Osteoblast (primary cell): ENCODE measurements at regions not wholly inside any gene's neighbourhood (a gene's known extent, or its start where the extent isn't known, plus 50 kb on each side); places are given as distances from the start of the nearest gene placed in this dataset.

ENCODE experiments used
- DNase-seq: peaks from one replicate; pipeline ENCODE4 v3.0.0; 2011; ENCODE audit warnings: low spot score, mixed read lengths; ENCODE audit not compliant: insufficient read length; ENCODE audit errors: missing footprints
- H2AFZ ChIP-seq: 2 replicates; pipeline ENCODE4 v1.6.0; 2011; ENCODE audit warnings: mild to moderate bottlenecking, low read length
- H3K27ac ChIP-seq: 2 replicates; pipeline ENCODE4 v1.5.1; 2011; ENCODE audit warnings: mild to moderate bottlenecking, low read depth, low read length, moderate library complexity
- H3K27me3 ChIP-seq: 2 replicates; pipeline ENCODE4 v1.6.0; 2012; ENCODE audit warnings: mild to moderate bottlenecking, control low read depth, inconsistent platforms, low read length, moderate library complexity; ENCODE audit not compliant: insufficient read depth
- H3K36me3 ChIP-seq: 2 replicates; pipeline ENCODE4 v1.5.1; 2011; ENCODE audit warnings: mild to moderate bottlenecking, low read length, control low read depth, moderate library complexity; ENCODE audit not compliant: insufficient read depth
- H3K4me1 ChIP-seq: 2 replicates; pipeline ENCODE4 v1.5.1; 2011; ENCODE audit warnings: mild to moderate bottlenecking, low read length, control low read depth, moderate library complexity; ENCODE audit not compliant: insufficient read depth
- H3K4me2 ChIP-seq: 2 replicates; pipeline ENCODE4 v1.6.0; 2011; ENCODE audit warnings: mild to moderate bottlenecking, low read length; ENCODE audit not compliant: insufficient read depth
- H3K4me3 ChIP-seq: fragments of 200-600 bp; sonication (generic); 3 replicates; pipeline ENCODE4 v1.5.1; 2012; ENCODE audit warnings: mild to moderate bottlenecking, low read length, inconsistent platforms; ENCODE audit not compliant: insufficient read depth
- H3K79me2 ChIP-seq: 2 replicates; pipeline ENCODE4 v1.6.0; 2012; ENCODE audit warnings: mild to moderate bottlenecking, low read length, control low read depth, inconsistent platforms; ENCODE audit not compliant: insufficient read depth
- H3K9me3 ChIP-seq: 2 replicates; pipeline ENCODE4 v1.5.1; 2011; ENCODE audit warnings: low read depth, low read length, control low read depth
- H4K20me1 ChIP-seq: 2 replicates; pipeline ENCODE4 v1.6.0; 2012; ENCODE audit warnings: mild to moderate bottlenecking, low read length, control low read depth; ENCODE audit not compliant: insufficient read depth
- CTCF ChIP-seq: IDR thresholded peaks from 2 replicates; pipeline ENCODE4 v1.5.1; 2011; ENCODE audit warnings: mild to moderate bottlenecking, low read depth, low read length, moderate library complexity; ENCODE audit errors: extremely low read depth

DNA sequence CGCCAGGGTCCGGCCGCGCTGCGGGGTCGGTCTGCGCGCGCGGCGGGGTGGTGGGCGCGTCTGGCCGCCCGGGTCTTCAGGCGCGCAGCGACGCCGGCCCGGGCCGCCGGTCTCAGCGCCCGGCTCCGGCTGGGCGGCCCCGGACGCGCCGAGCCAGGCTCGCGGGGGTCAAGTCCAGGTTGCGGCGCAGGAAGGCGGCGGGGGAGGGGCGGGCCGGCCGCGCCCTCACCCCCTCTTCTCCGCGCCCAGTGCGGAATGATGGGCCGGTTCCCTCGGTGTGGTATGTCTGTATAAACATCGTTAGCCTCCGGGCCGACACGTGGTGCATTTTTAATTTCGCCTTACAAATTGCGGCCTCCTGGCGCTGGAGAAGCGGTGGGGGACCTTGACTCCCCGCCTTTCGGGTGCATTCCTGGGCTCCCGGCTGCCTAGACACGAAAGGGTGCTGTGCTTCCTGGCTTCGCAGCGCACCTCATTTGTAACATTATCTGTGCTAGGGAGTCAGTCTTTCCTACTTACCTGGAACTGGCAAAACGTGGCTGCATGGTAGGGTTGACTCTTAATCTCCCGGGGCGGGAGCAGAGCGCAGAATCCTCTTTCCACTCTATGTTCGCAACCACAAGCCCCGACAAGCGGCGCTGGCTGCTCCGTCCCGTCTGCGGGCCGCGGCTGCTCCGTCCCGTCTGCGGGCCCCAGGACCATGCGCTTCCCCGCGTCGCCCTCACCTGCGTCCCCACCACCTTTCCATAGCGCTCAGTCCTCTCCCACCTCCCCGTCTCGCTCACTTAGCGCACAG lies 69.0 kb downstream of the CTAGE1 start:
- peak overlapping the region; percentile 85 for H2AFZ ChIP-seq

GRCh38 chr18:22347606-22348511 lies 69.9 kb downstream of the CTAGE1 start:
- peak overlapping the region; percentile 67 for H3K4me3 ChIP-seq
- H3K27ac ChIP-seq: peak overlapping the region; percentile 81
- peaks cover 44% of the 10 kb centered on the region for H3K4me1 ChIP-seq
- no peaks in the 10 kb centered on the region for H3K9me3 ChIP-seq
- no peaks in the 10 kb centered on the region for H4K20me1 ChIP-seq
- no peak for TF ChIP-seq CTCF
- no peaks in the 10 kb centered on the region for H3K79me2 ChIP-seq
- no peak for DNase-seq
- no peaks in the 10 kb centered on the region for H3K36me3 ChIP-seq
- H2AFZ ChIP-seq: peak overlapping the region; percentile 49
- H3K4me2 ChIP-seq: peak overlapping the region; percentile 40
- H3K27me3 ChIP-seq: peaks cover 12% of the 10 kb centered on the region

More for the DNA sequence above, 69.0 kb downstream of the CTAGE1 start:
- H3K9me3 ChIP-seq: no peaks in the 10 kb centered on the region
- H3K27ac ChIP-seq: peak overlapping the region; percentile 83
- H3K4me2 ChIP-seq: peak overlapping the region; percentile 84
- peaks cover 42% of the 10 kb centered on the region for H3K4me1 ChIP-seq
- no peak for TF ChIP-seq CTCF
- peak overlapping the region; percentile 67 for H3K4me3 ChIP-seq
- no peaks in the 10 kb centered on the region for H3K79me2 ChIP-seq
- H3K36me3 ChIP-seq: no peaks in the 10 kb centered on the region
- no peaks in the 10 kb centered on the region for H4K20me1 ChIP-seq
- H3K27me3 ChIP-seq: peaks cover 12% of the 10 kb centered on the region
- peak; percentile 82 for DNase-seq

DNA sequence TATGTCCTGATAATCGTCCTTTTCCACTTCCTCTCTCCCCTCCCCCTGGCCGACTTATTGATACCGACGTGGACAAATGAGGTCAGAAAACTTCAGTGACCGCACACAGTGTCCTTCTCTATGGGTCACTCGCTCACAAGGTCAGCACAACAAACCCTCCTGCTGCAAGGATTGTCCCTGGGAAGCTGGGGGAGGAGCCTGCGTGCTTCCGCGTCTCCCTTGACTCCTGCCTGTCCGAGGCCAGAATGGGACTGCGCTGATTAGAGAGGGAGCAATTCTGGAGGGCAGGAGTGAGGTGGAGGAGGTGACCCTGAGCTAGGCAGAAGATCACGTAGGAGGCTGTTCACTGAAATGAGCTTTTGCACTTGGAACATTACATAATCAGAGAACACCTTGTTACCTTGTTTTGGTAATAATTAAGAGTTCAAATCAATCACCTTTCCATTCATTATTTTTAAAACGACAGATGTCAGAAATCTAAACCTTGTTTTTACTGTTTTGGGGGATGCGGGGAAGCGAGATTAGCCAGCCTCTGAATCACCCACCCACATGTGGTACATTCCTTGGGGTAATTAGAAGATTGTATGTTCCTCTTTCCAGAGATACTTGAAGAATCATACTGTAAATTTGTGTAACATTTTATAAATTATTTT lies 70.6 kb downstream of the CTAGE1 start:
- Histone ChIP-seq H3K36me3 (no peaks in the 10 kb centered on the region), H3K4me1 (peaks cover 45% of the 10 kb centered on the region), H3K4me3 (no peak overlapping the region), H3K79me2 (no peaks in the 10 kb centered on the region), H3K4me2 (peak overlapping the region; percentile 40), H4K20me1 (no peaks in the 10 kb centered on the region), H3K27me3 (peaks cover 12% of the 10 kb centered on the region), H3K27ac (peak overlapping the region; percentile 81), H3K9me3 (no peaks in the 10 kb centered on the region), H2AFZ (no peak overlapping the region)
- no peak for TF ChIP-seq CTCF
- peak; percentile 89 for DNase-seq
